HCT116 (cell line): ENCODE measurements at regions not wholly inside any gene's neighbourhood (a gene's known extent, or its start where the extent isn't known, plus 50 kb on each side); places are given as distances from the start of the nearest gene placed in this dataset.
"Not testable (repeated sequence)": the region's sequence is repeated elsewhere in the genome, so short reads cannot be mapped to it uniquely, and the experiment has no call there.

Source experiments
- ATAC-seq: fragments of 200-7000 bp; cut with Tn5 transposase; 2 replicates; pipeline ENCODE4 v1.9.1; 2020; ENCODE audit warnings: mild to moderate bottlenecking, moderate library complexity
- BruUV-seq: library from RNA; stranded (reverse); fragments of 400-500 nt; replicated peaks from 2 replicates; lab custom pipeline; 2021; lab: Mats Ljungman, UMichigan
- CTCF ChIA-PET: fragments of 300-600 bp; sonication (Branson Sonifier 250); formaldehyde crosslinking; loops from one replicate; lab custom pipeline; 2021; ENCODE audit warnings: antibody characterized with exemption; lab: Charles Lee
- POLR2A ChIA-PET: fragments of 300-600, 350-600 bp; sonication (Branson Sonifier 250); formaldehyde crosslinking; loops from one replicate; lab custom pipeline; 2021; ENCODE audit warnings: antibody characterized with exemption; lab: Charles Lee
- RAD21 ChIA-PET, 2 experiments: fragments of 300-600 bp; sonication (Branson Sonifier 250); formaldehyde crosslinking; loops; one replicate each; lab custom pipeline; 2023; ENCODE audit warnings: low total read pairs in 2 of 2; ENCODE audit not compliant: uncharacterized antibody in 2 of 2, unreplicated experiment in 2 of 2, low non-redundant PET in 1 of 2; lab: Charles Lee
- DNase-seq: peaks from one replicate; pipeline ENCODE4 v3.0.0-alpha.2; 2010; ENCODE audit warnings: low read depth, low spot score
- H2AFZ ChIP-seq: fragments of 200-600 bp; shearing (Covaris generic), sonication (generic); 2 replicates; pipeline ENCODE4 v1.6.1; 2017; ENCODE audit warnings: low read depth, mixed run types, mixed read lengths, antibody characterized with exemption, low read length; ENCODE audit not compliant: poor library complexity, severe bottlenecking
- H3K27ac ChIP-seq: 2 replicates; pipeline ENCODE4 v1.5.1; 2012; ENCODE audit warnings: low read depth, low read length
- H3K27me3 ChIP-seq: fragments of 200-600 bp; sonication (generic); 2 replicates; pipeline ENCODE4 v1.6.1; 2016; ENCODE audit warnings: mixed run types, low read length, mixed read lengths; ENCODE audit not compliant: insufficient read depth
- H3K36me3 ChIP-seq, 2 experiments: fragments of 200-500 bp in 1 of 2; fragments of 200-600 bp in 1 of 2; sonication (Bioruptor generic) in 1 of 2; sonication (generic) in 1 of 2; 2 replicates each; pipeline versions ENCODE4 v1.5.1 to v1.6.1; 2014 to 2016; ENCODE audit warnings: low read length in 2 of 2, inconsistent platforms in 1 of 2, mixed read lengths in 1 of 2, mixed run types in 1 of 2; ENCODE audit not compliant: insufficient read depth in 2 of 2, control insufficient read depth in 1 of 2
- H3K4me1 ChIP-seq, 2 experiments: fragments of 200-600 bp in 1 of 2; sonication (generic) in 1 of 2; 2 replicates each; pipeline versions ENCODE4 v1.5.1 to v1.6.1; 2012 to 2017; ENCODE audit warnings: low read length in 2 of 2, inconsistent platforms in 1 of 2, mild to moderate bottlenecking in 1 of 2, mixed read lengths in 1 of 2, mixed run types in 1 of 2, moderate library complexity in 1 of 2; ENCODE audit not compliant: insufficient read depth in 2 of 2, control insufficient read depth in 1 of 2
- H3K4me2 ChIP-seq: fragments of 200-600 bp; sonication (generic); 2 replicates; pipeline ENCODE4 v1.6.1; 2017; ENCODE audit warnings: mixed run types, low read length, mixed read lengths
- H3K4me3 ChIP-seq, 2 experiments: fragments of 200-600 bp in 1 of 2; sonication (generic) in 1 of 2; replicated peaks in 1 of 2; 2 replicates each; pipeline ENCODE4 v1.5.1; 2011 to 2016; ENCODE audit warnings: low read length in 2 of 2, control low read depth in 1 of 2, low read depth in 1 of 2, mild to moderate bottlenecking in 1 of 2, mixed read lengths in 1 of 2, mixed run types in 1 of 2
- H3K79me2 ChIP-seq: fragments of 200-600 bp; sonication (generic); 2 replicates; pipeline ENCODE4 v1.6.1; 2017; ENCODE audit warnings: mild to moderate bottlenecking, mixed run types, low read length, moderate library complexity, mixed read lengths; ENCODE audit not compliant: insufficient read depth
- H3K9ac ChIP-seq: fragments of 200-600 bp; sonication (generic); 2 replicates; pipeline ENCODE4 v1.6.1; 2016; ENCODE audit warnings: low read length, mixed read lengths
- H3K9me2 ChIP-seq: fragments of 200-600 bp; sonication (generic), shearing (Covaris generic); 2 replicates; pipeline ENCODE4 v1.6.1; 2017; ENCODE audit warnings: mixed run types, mild to moderate bottlenecking, moderate library complexity; ENCODE audit not compliant: insufficient read depth
- H3K9me3 ChIP-seq, 2 experiments: fragments of 200-500 bp in 1 of 2; fragments of 200-600 bp in 1 of 2; sonication (Bioruptor generic) in 1 of 2; sonication (generic) in 1 of 2; 2 replicates each; pipeline ENCODE4 v1.6.1; 2014 to 2017; ENCODE audit warnings: low read length in 2 of 2, mixed read lengths in 2 of 2, inconsistent platforms in 1 of 2, low read depth in 1 of 2, mild to moderate bottlenecking in 1 of 2, mixed run types in 1 of 2, moderate library complexity in 1 of 2; ENCODE audit not compliant: control insufficient read depth in 1 of 2, insufficient read depth in 1 of 2
- H4K20me1 ChIP-seq: fragments of 200-600 bp; sonication (generic), shearing (Covaris generic); 2 replicates; pipeline ENCODE4 v1.6.1; 2017; ENCODE audit warnings: mixed run types, mild to moderate bottlenecking, moderate library complexity; ENCODE audit not compliant: insufficient read depth
- CEBPB ChIP-seq: IDR thresholded peaks from 2 replicates; pipeline ENCODE4 v1.6.1; 2012; ENCODE audit warnings: low read depth
- EGR1 ChIP-seq: IDR thresholded peaks from 2 replicates; pipeline ENCODE4 v1.6.1; 2012; ENCODE audit warnings: low read depth
- JUND ChIP-seq: IDR thresholded peaks from 2 replicates; pipeline ENCODE4 v1.6.1; 2012
- MAX ChIP-seq: IDR thresholded peaks from 2 replicates; pipeline ENCODE4 v1.6.1; 2012
- POLR2A ChIP-seq: IDR thresholded peaks from 2 replicates; pipeline ENCODE4 v1.7.0; 2011; ENCODE audit warnings: borderline replicate concordance; ENCODE audit not compliant: insufficient read depth, insufficient read length; ENCODE audit errors: extremely low read depth
- RAD21 ChIP-seq: IDR thresholded peaks from 2 replicates; pipeline ENCODE4 v1.6.1; 2012; ENCODE audit warnings: low read depth, mild to moderate bottlenecking
- REST ChIP-seq: IDR thresholded peaks from 2 replicates; pipeline ENCODE4 v1.6.1; 2012; ENCODE audit warnings: low read depth
- SIN3A ChIP-seq: IDR thresholded peaks from 2 replicates; pipeline ENCODE4 v1.6.1; 2012; ENCODE audit warnings: low read depth
- SP1 ChIP-seq: IDR thresholded peaks from 2 replicates; pipeline ENCODE4 v1.6.1; 2012; ENCODE audit warnings: low read depth
- TCF7L2 ChIP-seq: IDR thresholded peaks from 2 replicates; pipeline ENCODE4 v1.7.0; 2011; ENCODE audit warnings: borderline replicate concordance, inconsistent platforms; ENCODE audit not compliant: insufficient read depth, insufficient read length; ENCODE audit errors: extremely low read depth
- YY1 ChIP-seq: IDR thresholded peaks from 2 replicates; pipeline ENCODE4 v1.6.1; 2011; ENCODE audit warnings: low read length, low read depth, moderate library complexity, mild to moderate bottlenecking; ENCODE audit not compliant: insufficient replicate concordance; ENCODE audit errors: extremely low read depth
- ZFX ChIP-seq: fragments of 450-650 bp; IDR thresholded peaks from 2 replicates; pipeline ENCODE4 v1.6.1; 2017
- intact Hi-C: fragments of 100-400 bp; cut with micrococcal nuclease; formaldehyde crosslinking; loops from 2 replicates; pipeline ENCODE4 v1.10.0; 2022
- TF ChIP-seq, protein P1 (sequence below), 3 experiments: fragments of 200-600 bp in 1 of 3; sonication (generic) in 1 of 3; IDR thresholded peaks in 2 of 3; conservative IDR thresholded peaks in 1 of 3; 2 replicates each; pipeline ENCODE4 v1.5.1; 2012 to 2017; ENCODE audit warnings: low read depth in 2 of 3, low read length in 2 of 3, antibody characterized with exemption in 1 of 3, borderline replicate concordance in 1 of 3, control low read depth in 1 of 3, mild to moderate bottlenecking in 1 of 3, mixed read lengths in 1 of 3, mixed run types in 1 of 3, moderate library complexity in 1 of 3; ENCODE audit not compliant: insufficient read depth in 1 of 3
- TF ChIP-seq, protein P2 (sequence below): IDR thresholded peaks from 2 replicates; pipeline ENCODE4 v1.6.1; 2011; ENCODE audit warnings: mild to moderate bottlenecking, low read length, moderate library complexity; ENCODE audit not compliant: insufficient replicate concordance; ENCODE audit errors: extremely low read depth

DNA sequence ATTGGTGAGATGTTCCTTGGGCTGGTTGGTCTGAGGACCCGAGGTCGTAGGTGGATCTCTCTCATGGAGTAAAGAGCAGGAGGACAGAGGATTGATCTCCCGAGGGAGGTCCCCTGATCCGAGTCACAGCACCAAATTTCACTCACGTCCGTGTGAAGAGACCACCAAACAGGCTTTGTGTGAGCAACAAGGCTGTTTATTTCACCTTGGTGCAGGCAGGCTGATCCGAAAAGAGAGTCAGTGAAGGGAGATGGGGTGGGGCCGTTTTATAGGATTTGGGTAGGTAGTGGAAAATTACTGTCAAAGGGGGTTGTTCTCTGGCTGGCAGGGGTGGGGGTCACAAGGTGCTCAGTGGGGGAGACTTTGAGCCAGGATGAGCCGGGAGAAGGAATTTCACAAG, 97.5 kb upstream of the SLC25A48 start:
- DNase-seq, H4K20me1 ChIP-seq, ATAC-seq, POLR2A ChIA-PET, H2AFZ ChIP-seq, H3K27ac ChIP-seq, H3K79me2 ChIP-seq, H3K4me1 ChIP-seq, CTCF ChIA-PET, H3K9me2 ChIP-seq, BruUV-seq, H3K9me3 ChIP-seq, RAD21 ChIA-PET, H3K9ac ChIP-seq, H3K36me3 ChIP-seq, H3K27me3 ChIP-seq, intact Hi-C loops, H3K4me3 ChIP-seq, H3K4me2 ChIP-seq: not testable (repeated sequence)

DNA sequence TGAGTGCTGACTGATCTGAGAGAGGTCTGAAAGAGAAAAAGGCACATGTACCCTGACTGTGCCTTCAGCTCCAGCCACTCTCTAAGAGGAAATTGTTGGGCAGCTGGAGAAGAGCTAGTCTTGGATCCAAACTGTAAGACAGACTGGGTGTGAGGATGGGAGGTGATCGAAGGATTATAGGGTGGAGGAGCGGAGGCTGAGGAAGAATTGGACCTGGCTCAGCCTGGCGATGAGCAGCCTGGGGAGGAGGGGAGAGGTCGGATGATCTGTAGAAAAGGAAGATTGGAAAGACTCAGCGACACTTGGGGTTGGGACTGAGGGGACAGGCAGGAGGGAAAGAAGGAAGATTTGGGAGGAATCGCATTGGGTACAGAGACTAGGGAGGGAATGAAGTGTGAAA, 98.6 kb upstream of the SLC25A48 start:
- no peak overlapping the region for H3K27ac ChIP-seq
- H3K4me3 ChIP-seq, result no peak overlapping the region
- POLR2A ChIA-PET, result no interaction called here
- CTCF ChIA-PET, result no interaction called here
- H3K4me1 ChIP-seq, result no peaks in the 10 kb centered on the region
- no peak overlapping the region for H3K4me2 ChIP-seq
- H3K79me2 ChIP-seq, result no peaks in the 10 kb centered on the region
- H3K9me2 ChIP-seq, result no peaks in the 10 kb centered on the region
- ATAC-seq, result no peak
- RAD21 ChIA-PET, result no interaction called here
- no peaks in the 10 kb centered on the region for H4K20me1 ChIP-seq
- no TSS peak for BruUV-seq
- no peak for DNase-seq
- no peak overlapping the region for H3K9ac ChIP-seq
- no peaks in the 10 kb centered on the region for H3K36me3 ChIP-seq
- H3K27me3 ChIP-seq, result 0 out of 2 replicates have a peak, but pooled peaks cover 3% of the 10 kb centered on the region
- H2AFZ ChIP-seq, result no peak overlapping the region
- intact Hi-C loops, result no loop called here
- no peaks in the 10 kb centered on the region for H3K9me3 ChIP-seq
- no peak for TF ChIP-seq EGR1
- no peak for TF ChIP-seq RAD21
- TF ChIP-seq TCF7L2, result no peak
- TF ChIP-seq CEBPB, result no peak
- TF ChIP-seq REST, result no peak
- TF ChIP-seq POLR2A, result no peak
- no peak for TF ChIP-seq MAX
- TF ChIP-seq, protein P1, sequence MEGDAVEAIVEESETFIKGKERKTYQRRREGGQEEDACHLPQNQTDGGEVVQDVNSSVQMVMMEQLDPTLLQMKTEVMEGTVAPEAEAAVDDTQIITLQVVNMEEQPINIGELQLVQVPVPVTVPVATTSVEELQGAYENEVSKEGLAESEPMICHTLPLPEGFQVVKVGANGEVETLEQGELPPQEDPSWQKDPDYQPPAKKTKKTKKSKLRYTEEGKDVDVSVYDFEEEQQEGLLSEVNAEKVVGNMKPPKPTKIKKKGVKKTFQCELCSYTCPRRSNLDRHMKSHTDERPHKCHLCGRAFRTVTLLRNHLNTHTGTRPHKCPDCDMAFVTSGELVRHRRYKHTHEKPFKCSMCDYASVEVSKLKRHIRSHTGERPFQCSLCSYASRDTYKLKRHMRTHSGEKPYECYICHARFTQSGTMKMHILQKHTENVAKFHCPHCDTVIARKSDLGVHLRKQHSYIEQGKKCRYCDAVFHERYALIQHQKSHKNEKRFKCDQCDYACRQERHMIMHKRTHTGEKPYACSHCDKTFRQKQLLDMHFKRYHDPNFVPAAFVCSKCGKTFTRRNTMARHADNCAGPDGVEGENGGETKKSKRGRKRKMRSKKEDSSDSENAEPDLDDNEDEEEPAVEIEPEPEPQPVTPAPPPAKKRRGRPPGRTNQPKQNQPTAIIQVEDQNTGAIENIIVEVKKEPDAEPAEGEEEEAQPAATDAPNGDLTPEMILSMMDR (IDR thresholded peaks at IDR 0.05 in 2 of 3, conservative IDR thresholded peaks at IDR 0.05 in 1 of 3; ENCODE audit: borderline replicate concordance in 1 of 3, insufficient read depth in 1 of 3, low read depth in 2 of 3, low read length in 2 of 3), result no peak
- TF ChIP-seq JUND, result no peak
- TF ChIP-seq, protein P2, sequence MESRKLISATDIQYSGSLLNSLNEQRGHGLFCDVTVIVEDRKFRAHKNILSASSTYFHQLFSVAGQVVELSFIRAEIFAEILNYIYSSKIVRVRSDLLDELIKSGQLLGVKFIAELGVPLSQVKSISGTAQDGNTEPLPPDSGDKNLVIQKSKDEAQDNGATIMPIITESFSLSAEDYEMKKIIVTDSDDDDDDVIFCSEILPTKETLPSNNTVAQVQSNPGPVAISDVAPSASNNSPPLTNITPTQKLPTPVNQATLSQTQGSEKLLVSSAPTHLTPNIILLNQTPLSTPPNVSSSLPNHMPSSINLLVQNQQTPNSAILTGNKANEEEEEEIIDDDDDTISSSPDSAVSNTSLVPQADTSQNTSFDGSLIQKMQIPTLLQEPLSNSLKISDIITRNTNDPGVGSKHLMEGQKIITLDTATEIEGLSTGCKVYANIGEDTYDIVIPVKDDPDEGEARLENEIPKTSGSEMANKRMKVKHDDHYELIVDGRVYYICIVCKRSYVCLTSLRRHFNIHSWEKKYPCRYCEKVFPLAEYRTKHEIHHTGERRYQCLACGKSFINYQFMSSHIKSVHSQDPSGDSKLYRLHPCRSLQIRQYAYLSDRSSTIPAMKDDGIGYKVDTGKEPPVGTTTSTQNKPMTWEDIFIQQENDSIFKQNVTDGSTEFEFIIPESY, result no peak
- TF ChIP-seq ZFX, result no peak
- no peak for TF ChIP-seq YY1
- no peak for TF ChIP-seq SIN3A
- TF ChIP-seq SP1, result no peak
